CD14-positive monocyte (primary cell): ENCODE measurements at regions not wholly inside any gene's neighbourhood (a gene's known extent, or its start where the extent isn't known, plus 50 kb on each side); places are given as distances from the start of the nearest gene placed in this dataset.

Experiments used
- DNase-seq, 3 donors: peaks; one replicate each; pipeline ENCODE4 v3.0.0-alpha.2; 2011 to 2022
- H2AFZ ChIP-seq: 2 replicates; pipeline ENCODE4 v1.6.0; 2012; ENCODE audit warnings: mild to moderate bottlenecking, low read depth, low read length, inconsistent platforms; ENCODE audit not compliant: insufficient read depth, poor library complexity, severe bottlenecking
- H3K27ac ChIP-seq, 2 donors: 1 replicate in 1 of 2; 2 replicates in 1 of 2; pipeline ENCODE4 v1.5.1; 2012 to 2013; ENCODE audit warnings: low read length in 2 of 2, control low read depth in 1 of 2, inconsistent platforms in 1 of 2, low read depth in 1 of 2, mild to moderate bottlenecking in 1 of 2
- H3K27me3 ChIP-seq, 2 donors: one replicate each; pipeline versions ENCODE4 v1.6.0 to v1.6.1; 2011 to 2013; ENCODE audit warnings: low read length in 2 of 2; ENCODE audit not compliant: control insufficient read depth in 2 of 2, insufficient read depth in 2 of 2
- H3K36me3 ChIP-seq, 2 donors: replicated peaks in 1 of 2; 1 replicate in 1 of 2; 2 replicates in 1 of 2; pipeline versions ENCODE4 v1.5.1 to v1.6.1; 2012 to 2013; ENCODE audit warnings: low read length in 2 of 2, control low read depth in 1 of 2, inconsistent platforms in 1 of 2, mild to moderate bottlenecking in 1 of 2; ENCODE audit not compliant: insufficient read depth in 2 of 2, control insufficient read depth in 1 of 2
- H3K4me1 ChIP-seq, 2 donors: 1 replicate in 1 of 2; 2 replicates in 1 of 2; pipeline versions ENCODE4 v1.5.1 to v1.6.1; 2012 to 2013; ENCODE audit warnings: low read length in 2 of 2, control low read depth in 1 of 2, inconsistent platforms in 1 of 2, mild to moderate bottlenecking in 1 of 2, moderate library complexity in 1 of 2; ENCODE audit not compliant: insufficient read depth in 2 of 2, control insufficient read depth in 1 of 2
- H3K4me2 ChIP-seq: replicated peaks from 2 replicates; pipeline ENCODE3; 2012; ENCODE audit warnings: low read length, moderate library complexity, mild to moderate bottlenecking; ENCODE audit not compliant: poor library complexity, severe bottlenecking; ENCODE audit errors: extremely low read depth
- H3K4me3 ChIP-seq, 3 experiments: fragments of 200-600 bp in 1 of 3; sonication (generic) in 1 of 3; replicated peaks in 1 of 3; 1 replicate in 2 of 3; 2 replicates in 1 of 3; pipeline ENCODE4 v1.5.1; 2011 to 2013; ENCODE audit warnings: low read length in 3 of 3, mild to moderate bottlenecking in 3 of 3, control low read depth in 2 of 3, low read depth in 2 of 3, inconsistent platforms in 1 of 3, moderate library complexity in 1 of 3
- H3K79me2 ChIP-seq: 2 replicates; pipeline ENCODE4 v1.6.0; 2012; ENCODE audit warnings: mild to moderate bottlenecking, control low read depth, inconsistent platforms, low read length, moderate library complexity; ENCODE audit not compliant: insufficient read depth
- H3K9ac ChIP-seq: 2 replicates; pipeline ENCODE4 v1.6.0; 2017; ENCODE audit warnings: low read length, mild to moderate bottlenecking; ENCODE audit not compliant: insufficient read depth, poor library complexity, severe bottlenecking
- H3K9me3 ChIP-seq, 2 donors: replicated peaks in 1 of 2; 1 replicate in 1 of 2; 2 replicates in 1 of 2; pipeline versions ENCODE4 v1.5.1 to v1.6.1; 2012 to 2013; ENCODE audit warnings: low read length in 2 of 2, control low read depth in 1 of 2; ENCODE audit not compliant: control insufficient read depth in 1 of 2, insufficient read depth in 1 of 2
- H4K20me1 ChIP-seq: 2 replicates; pipeline ENCODE4 v1.6.0; 2012; ENCODE audit warnings: mild to moderate bottlenecking, low read length, control low read depth, moderate library complexity; ENCODE audit not compliant: insufficient read depth
- H3K27ac Mint-ChIP-seq, 7 donors: one replicate each; pipeline ENCODE4 v1.8.0; 2020; ENCODE audit warnings: mild to moderate bottlenecking in 7 of 7, mixed read lengths in 7 of 7, moderate library complexity in 6 of 7, inconsistent platforms in 2 of 7
- H3K27me3 Mint-ChIP-seq, 3 donors: one replicate each; pipeline ENCODE4 v1.8.0; 2021 to 2022; ENCODE audit warnings: low read depth in 3 of 3, mild to moderate bottlenecking in 3 of 3, mixed read lengths in 3 of 3, moderate library complexity in 3 of 3, inconsistent platforms in 1 of 3
- H3K36me3 Mint-ChIP-seq, 2 donors: one replicate each; pipeline ENCODE4 v1.8.0; 2020; ENCODE audit warnings: mixed read lengths in 2 of 2, inconsistent platforms in 1 of 2, mild to moderate bottlenecking in 1 of 2
- H3K4me1 Mint-ChIP-seq: one replicate; pipeline ENCODE4 v1.8.0; 2020; ENCODE audit warnings: mild to moderate bottlenecking, mixed read lengths
- H3K4me3 Mint-ChIP-seq, 2 donors: one replicate each; pipeline ENCODE4 v1.8.0; 2020; ENCODE audit warnings: mild to moderate bottlenecking in 2 of 2, mixed read lengths in 2 of 2, moderate library complexity in 1 of 2
- H3K9me3 Mint-ChIP-seq, 7 donors: one replicate each; pipeline ENCODE4 v1.8.0; 2020 to 2022; ENCODE audit warnings: mixed read lengths in 7 of 7, mild to moderate bottlenecking in 6 of 7, moderate library complexity in 6 of 7, inconsistent platforms in 2 of 7
- CTCF ChIP-seq: fragments of 200-600 bp; IDR thresholded peaks from one replicate; pipeline ENCODE4 v1.8.0; 2022; ENCODE audit warnings: antibody characterized with exemption, mild to moderate bottlenecking
- WGBS: methylation state at CpG from one replicate; pipeline ENCODE4 v1.1.5; 2013; ENCODE audit warnings: missing lambda C conversion rate; ENCODE audit not compliant: insufficient coverage; 5-methylcytosine and 5-hydroxymethylcytosine counted together
- intact Hi-C, 2 donors: fragments of 100-400 bp; cut with micrococcal nuclease; formaldehyde crosslinking; loops; one replicate each; pipeline versions ENCODE4 v1.15.0 to v1.15.1; 2023

- Histone ChIP-seq H3K79me2 (no peaks in the 10 kb centered on the region), H3K9ac (no peak overlapping the region), H2AFZ (no peak overlapping the region), H3K4me1 (no peaks in the 10 kb centered on the region), H3K27me3 (no peaks in the 10 kb centered on the region), H3K4me2 (no peak overlapping the region), H3K9me3 (no peaks in the 10 kb centered on the region), H3K27ac (no peak overlapping the region), H4K20me1 (no peaks in the 10 kb centered on the region), H3K4me3 (no peak overlapping the region), H3K36me3 (no peaks in the 10 kb centered on the region)
- H3K36me3 Mint-ChIP-seq, result no peaks in the 10 kb centered on the region
- no peak for TF ChIP-seq CTCF
- no peak overlapping the region for H3K4me3 Mint-ChIP-seq
- H3K27ac Mint-ChIP-seq, result no peak overlapping the region
- intact Hi-C loops, result no loop called here
- no peaks in the 10 kb centered on the region for H3K4me1 Mint-ChIP-seq
- no peak for DNase-seq
- no peaks in the 10 kb centered on the region for H3K27me3 Mint-ChIP-seq
- peaks cover 0 to 10% (median 2%) of the 10 kb centered on the region in 7 donors for H3K9me3 Mint-ChIP-seq
- WGBS, result no CpG with 5 or more reads among the region's 4 CpGs
Observed at GRCh38 chr10:9811601-9812000, 1206.1 kb upstream of the CELF2 start.

- intact Hi-C loops, result no loop called here
- no peak overlapping the region for H3K4me3 Mint-ChIP-seq
- no CpG with 5 or more reads among the region's 1 CpG for WGBS
Observed at GRCh38 chr10:9814285-9814864, 1203.3 kb upstream of the CELF2 start.

More at GRCh38 chr10:9814285-9814864, 1203.3 kb upstream of the CELF2 start:
- Histone ChIP-seq H3K27me3 (no peaks in the 10 kb centered on the region), H3K4me3 (no peak overlapping the region), H2AFZ (no peak overlapping the region), H3K9me3 (peaks cover 7 to 9% of the 10 kb centered on the region in 2 donors), H4K20me1 (no peaks in the 10 kb centered on the region), H3K36me3 (no peaks in the 10 kb centered on the region), H3K79me2 (no peaks in the 10 kb centered on the region), H3K27ac (no peak overlapping the region), H3K4me2 (no peak overlapping the region), H3K4me1 (no peaks in the 10 kb centered on the region), H3K9ac (no peak overlapping the region)
- Mint-ChIP-seq H3K36me3 (no peaks in the 10 kb centered on the region), H3K9me3 (peaks cover 2 to 10% (median 8%) of the 10 kb centered on the region in 7 donors), H3K27me3 (no peaks in the 10 kb centered on the region), H3K4me1 (no peaks in the 10 kb centered on the region), H3K27ac (no peak overlapping the region)
- no peak for TF ChIP-seq CTCF
- DNase-seq, result no peak
